Keratinocyte (primary cell): ENCODE measurements at regions not wholly inside any gene's neighbourhood (a gene's known extent, or its start where the extent isn't known, plus 50 kb on each side); places are given as distances from the start of the nearest gene placed in this dataset.

Experiments
- DNase-seq: peaks from one replicate; pipeline ENCODE4 v3.0.0-alpha.2; 2011; ENCODE audit warnings: low read depth, missing footprints, low spot score
- FAIRE-seq: peaks from 2 replicates; lab custom pipeline; 2011; peaks lifted over from hg19 to GRCh38; lab: Jason Lieb, UNC
- H2AFZ ChIP-seq: 2 replicates; pipeline ENCODE4 v1.6.0; 2012; ENCODE audit warnings: low read length, control low read depth, inconsistent platforms; ENCODE audit not compliant: control insufficient read depth
- H3K27ac ChIP-seq: 2 replicates; pipeline ENCODE4 v1.5.1; 2011; ENCODE audit warnings: low read length; ENCODE audit not compliant: control insufficient read depth, insufficient read depth
- H3K27me3 ChIP-seq: 3 replicates; pipeline ENCODE4 v1.6.0; 2011; ENCODE audit warnings: low read length; ENCODE audit not compliant: control insufficient read depth, insufficient read depth; ENCODE audit errors: extremely low read depth
- H3K36me3 ChIP-seq, 2 experiments: 2 replicates in 1 of 2; 3 replicates in 1 of 2; pipeline ENCODE4 v1.5.1; 2011; ENCODE audit warnings: low read length in 2 of 2, mild to moderate bottlenecking in 1 of 2; ENCODE audit not compliant: control insufficient read depth in 2 of 2, insufficient read depth in 2 of 2; ENCODE audit errors: extremely low read depth in 1 of 2
- H3K4me1 ChIP-seq: 3 replicates; pipeline ENCODE4 v1.5.1; 2011; ENCODE audit warnings: low read length; ENCODE audit not compliant: control insufficient read depth, insufficient read depth; ENCODE audit errors: extremely low read depth
- H3K4me2 ChIP-seq: 3 replicates; pipeline ENCODE4 v1.6.0; 2011; ENCODE audit warnings: low read depth, low read length; ENCODE audit not compliant: control insufficient read depth, insufficient read depth; ENCODE audit errors: extremely low read depth
- H3K4me3 ChIP-seq, 3 experiments: fragments of 200-600 bp in 1 of 3; sonication (generic) in 1 of 3; 2 replicates in 2 of 3; 3 replicates in 1 of 3; pipeline ENCODE4 v1.5.1; 2011 to 2016; ENCODE audit warnings: low read length in 3 of 3, mild to moderate bottlenecking in 3 of 3, control low read depth in 2 of 3, inconsistent platforms in 1 of 3, low read depth in 1 of 3, mixed read lengths in 1 of 3, mixed run types in 1 of 3, moderate library complexity in 1 of 3; ENCODE audit not compliant: control insufficient read depth in 2 of 3, insufficient read depth in 2 of 3; ENCODE audit errors: extremely low read depth in 1 of 3
- H3K79me2 ChIP-seq: 2 replicates; pipeline ENCODE4 v1.6.0; 2012; ENCODE audit warnings: low read length; ENCODE audit not compliant: control insufficient read depth, insufficient read depth
- H3K9ac ChIP-seq: 3 replicates; pipeline ENCODE4 v1.6.0; 2011; ENCODE audit warnings: low read length; ENCODE audit not compliant: control insufficient read depth, insufficient read depth; ENCODE audit errors: extremely low read depth
- H3K9me1 ChIP-seq: 3 replicates; pipeline ENCODE4 v1.6.0; 2011; ENCODE audit warnings: low read length; ENCODE audit not compliant: control insufficient read depth, insufficient read depth; ENCODE audit errors: extremely low read depth
- H3K9me3 ChIP-seq: 2 replicates; pipeline ENCODE4 v1.5.1; 2012; ENCODE audit warnings: low read depth, low read length; ENCODE audit not compliant: control insufficient read depth
- H4K20me1 ChIP-seq: 3 replicates; pipeline ENCODE4 v1.6.0; 2011; ENCODE audit warnings: low read length; ENCODE audit not compliant: control insufficient read depth, insufficient read depth; ENCODE audit errors: extremely low read depth
- EZH2 ChIP-seq: IDR thresholded peaks from one replicate; pipeline ENCODE4 v1.6.1; 2012; ENCODE audit warnings: inconsistent platforms, mild to moderate bottlenecking, low read length, moderate library complexity
- dilution Hi-C: fragments of 300-500 bp; cut with MboI; formaldehyde crosslinking; loops from one replicate; pipeline ENCODE4 v1.7.0; 2020; ENCODE audit warnings: low sequenced_read_pairs; ENCODE audit not compliant: extremely low pct_ligation_motif_present
- TF ChIP-seq, protein P1 (sequence below), 3 experiments: IDR thresholded peaks in 1 of 3; conservative IDR thresholded peaks in 1 of 3; optimal IDR thresholded peaks in 1 of 3; 2 replicates in 2 of 3; 3 replicates in 1 of 3; pipeline versions ENCODE3 to v1.5.1; 2011; ENCODE audit warnings: low read length in 3 of 3, mild to moderate bottlenecking in 3 of 3, moderate library complexity in 2 of 3, control low read depth in 1 of 3, inconsistent platforms in 1 of 3; ENCODE audit not compliant: insufficient read depth in 2 of 3; ENCODE audit errors: extremely low read depth in 1 of 3

DNA sequence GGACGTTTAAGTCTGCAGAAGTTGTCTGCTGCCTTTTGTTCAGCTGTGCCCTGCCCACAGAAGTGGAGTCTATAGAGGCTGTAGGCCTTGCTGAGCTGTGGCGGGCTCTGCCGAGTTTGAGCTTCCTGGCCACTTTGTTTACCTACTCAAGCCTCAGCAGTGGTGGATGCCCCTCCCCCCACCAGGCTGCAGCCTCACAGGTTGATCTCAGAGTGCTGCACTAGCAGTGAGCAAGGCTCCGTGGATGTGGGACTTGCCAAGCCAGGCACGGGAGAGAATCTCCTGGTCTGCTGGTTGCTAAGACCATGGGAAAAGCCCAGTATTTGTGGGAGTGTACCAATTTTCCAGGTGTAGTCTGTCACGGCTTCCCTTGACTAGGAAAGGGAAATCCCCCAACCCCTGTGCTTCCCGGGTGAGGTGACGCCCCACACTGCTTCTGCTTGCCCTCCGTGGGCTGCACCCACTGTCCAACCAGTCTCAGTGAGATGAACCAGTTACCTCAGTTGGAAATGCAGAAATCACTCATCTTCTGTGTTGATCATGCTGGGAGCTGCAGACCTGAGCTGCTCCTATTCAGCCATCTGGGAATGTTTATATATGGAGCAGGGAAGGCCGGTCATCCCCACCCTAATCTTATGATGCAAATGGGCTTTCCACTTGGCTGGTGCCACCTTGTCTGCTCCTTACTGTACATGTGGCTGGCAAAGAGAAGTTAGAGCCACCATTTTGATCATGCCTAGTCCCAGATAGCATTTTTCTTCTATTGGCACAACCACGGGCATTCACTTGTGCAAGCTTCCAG is 156.9 kb upstream of the ITGA6 start:
- H3K36me3 ChIP-seq, result no peaks in the 10 kb centered on the region
- H3K4me2 ChIP-seq, result no peak overlapping the region
- no peaks in the 10 kb centered on the region for H3K27me3 ChIP-seq
- H3K9me3 ChIP-seq, result no peaks in the 10 kb centered on the region
- H3K4me1 ChIP-seq, result no peaks in the 10 kb centered on the region
- FAIRE-seq (no peak), DNase-seq (no peak)
- H3K27ac ChIP-seq, result no peak overlapping the region
- TF ChIP-seq, protein P1, sequence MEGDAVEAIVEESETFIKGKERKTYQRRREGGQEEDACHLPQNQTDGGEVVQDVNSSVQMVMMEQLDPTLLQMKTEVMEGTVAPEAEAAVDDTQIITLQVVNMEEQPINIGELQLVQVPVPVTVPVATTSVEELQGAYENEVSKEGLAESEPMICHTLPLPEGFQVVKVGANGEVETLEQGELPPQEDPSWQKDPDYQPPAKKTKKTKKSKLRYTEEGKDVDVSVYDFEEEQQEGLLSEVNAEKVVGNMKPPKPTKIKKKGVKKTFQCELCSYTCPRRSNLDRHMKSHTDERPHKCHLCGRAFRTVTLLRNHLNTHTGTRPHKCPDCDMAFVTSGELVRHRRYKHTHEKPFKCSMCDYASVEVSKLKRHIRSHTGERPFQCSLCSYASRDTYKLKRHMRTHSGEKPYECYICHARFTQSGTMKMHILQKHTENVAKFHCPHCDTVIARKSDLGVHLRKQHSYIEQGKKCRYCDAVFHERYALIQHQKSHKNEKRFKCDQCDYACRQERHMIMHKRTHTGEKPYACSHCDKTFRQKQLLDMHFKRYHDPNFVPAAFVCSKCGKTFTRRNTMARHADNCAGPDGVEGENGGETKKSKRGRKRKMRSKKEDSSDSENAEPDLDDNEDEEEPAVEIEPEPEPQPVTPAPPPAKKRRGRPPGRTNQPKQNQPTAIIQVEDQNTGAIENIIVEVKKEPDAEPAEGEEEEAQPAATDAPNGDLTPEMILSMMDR (optimal IDR thresholded peaks at IDR 0.05 in 1 of 3, IDR thresholded peaks at IDR 0.05 in 1 of 3, conservative IDR thresholded peaks at IDR 0.05 in 1 of 3; ENCODE audit: extremely low read depth in 1 of 3, insufficient read depth in 2 of 3, low read length in 3 of 3), result no peak
- no peak for TF ChIP-seq EZH2
- no peaks in the 10 kb centered on the region for H3K79me2 ChIP-seq
- H3K4me3 ChIP-seq, result no peak overlapping the region
- H3K9me1 ChIP-seq, result no peaks in the 10 kb centered on the region
- dilution Hi-C loops, result no loop called here
- H3K9ac ChIP-seq, result no peak overlapping the region
- H2AFZ ChIP-seq, result peak overlapping the region; percentile 22
- H4K20me1 ChIP-seq, result no peaks in the 10 kb centered on the region

DNA sequence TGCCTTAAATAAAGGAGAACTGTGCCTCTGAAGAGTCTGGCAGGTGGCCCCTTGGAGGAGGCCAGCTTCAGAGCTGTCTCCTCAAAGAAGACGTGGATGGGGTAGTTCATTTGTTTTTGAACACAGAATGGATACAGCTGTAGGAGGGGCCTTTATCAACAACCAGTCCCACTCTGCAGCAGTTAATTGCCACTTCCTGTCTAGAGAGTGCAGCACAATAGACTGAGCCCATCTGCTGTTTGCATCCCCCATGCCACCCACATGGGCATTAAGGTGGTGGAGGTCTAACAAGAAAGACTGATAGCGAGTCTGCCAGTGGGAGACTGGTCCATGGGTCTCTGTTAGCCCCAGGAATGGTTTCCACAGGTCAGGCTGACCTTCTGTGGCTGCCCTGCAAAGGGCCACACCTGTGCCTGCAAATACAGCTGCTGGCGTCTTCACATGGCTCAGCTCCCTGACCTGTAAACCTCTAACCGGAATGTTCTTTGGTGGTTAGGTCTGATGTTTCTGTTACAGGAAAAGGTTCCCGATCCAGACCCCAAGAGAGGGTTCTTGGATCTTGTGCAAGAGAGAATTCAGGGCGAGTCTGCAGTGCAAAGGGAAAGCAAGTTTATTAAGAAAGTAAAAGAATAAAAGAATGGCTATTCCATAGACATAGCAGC is 153.3 kb upstream of the ITGA6 start:
- no peaks in the 10 kb centered on the region for H3K27me3 ChIP-seq
- no peaks in the 10 kb centered on the region for H3K4me1 ChIP-seq
- FAIRE-seq, result no peak
- TF ChIP-seq, protein P1 (optimal IDR thresholded peaks at IDR 0.05 in 1 of 3, IDR thresholded peaks at IDR 0.05 in 1 of 3, conservative IDR thresholded peaks at IDR 0.05 in 1 of 3; ENCODE audit: extremely low read depth in 1 of 3, insufficient read depth in 2 of 3, low read length in 3 of 3), result no peak
- TF ChIP-seq EZH2, result no peak
- H3K9me3 ChIP-seq, result no peaks in the 10 kb centered on the region
- dilution Hi-C loops, result no loop called here
- no peak overlapping the region for H2AFZ ChIP-seq
- DNase-seq, result no peak
- H3K4me2 ChIP-seq, result no peak overlapping the region
- no peaks in the 10 kb centered on the region for H3K9me1 ChIP-seq
- no peaks in the 10 kb centered on the region for H3K79me2 ChIP-seq
- no peaks in the 10 kb centered on the region for H3K36me3 ChIP-seq
- H4K20me1 ChIP-seq, result no peaks in the 10 kb centered on the region
- no peak overlapping the region for H3K9ac ChIP-seq
- H3K4me3 ChIP-seq, result no peak overlapping the region
- no peak overlapping the region for H3K27ac ChIP-seq
